ENCODE measurements at regions not wholly inside any gene's neighbourhood (a gene's known extent, or its start where the extent isn't known, plus 50 kb on each side); places are given as distances from the start of the nearest gene placed in this dataset.

DNA sequence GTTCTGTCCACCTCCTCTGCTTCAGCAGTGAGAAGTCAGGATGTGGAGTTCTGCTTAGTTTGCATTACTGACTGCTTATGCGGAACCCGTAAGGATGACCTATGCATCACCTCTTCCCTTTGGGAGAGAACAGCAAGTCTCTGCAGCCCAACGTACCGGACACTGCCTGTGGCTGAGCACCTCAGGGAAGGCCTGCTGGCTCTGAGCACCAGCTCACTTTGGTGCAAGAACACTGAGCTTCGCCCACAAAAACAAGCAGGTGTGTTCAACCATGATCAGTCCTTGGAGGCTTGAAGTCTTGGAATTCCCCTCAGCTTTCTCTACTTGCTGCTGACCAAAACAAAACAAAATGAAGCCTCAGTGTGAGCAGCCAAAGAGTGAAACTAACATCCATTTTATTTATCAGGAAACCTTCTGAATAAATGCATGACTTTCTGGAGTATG is 52.7 kb upstream of the NCK2 start:
- TF ChIP-seq ZIC2 (tag by site-specific recombination; IDR thresholded peaks at IDR 0.05), result no peak
- TF ChIP-seq, protein P1, sequence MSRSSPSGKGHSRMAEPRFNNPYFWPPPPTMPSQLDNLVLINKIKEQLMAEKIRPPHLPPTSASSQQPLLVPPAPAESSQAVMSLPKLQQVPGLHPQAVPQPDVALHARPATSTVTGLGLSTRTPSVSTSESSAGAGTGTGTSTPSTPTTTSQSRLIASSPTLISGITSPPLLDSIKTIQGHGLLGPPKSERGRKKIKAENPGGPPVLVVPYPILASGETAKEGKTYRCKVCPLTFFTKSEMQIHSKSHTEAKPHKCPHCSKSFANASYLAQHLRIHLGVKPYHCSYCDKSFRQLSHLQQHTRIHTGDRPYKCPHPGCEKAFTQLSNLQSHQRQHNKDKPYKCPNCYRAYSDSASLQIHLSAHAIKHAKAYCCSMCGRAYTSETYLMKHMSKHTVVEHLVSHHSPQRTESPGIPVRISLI (tag by site-specific recombination; IDR thresholded peaks at IDR 0.05), result no peak
- TF ChIP-seq ZNF830 (tag by site-specific recombination; IDR thresholded peaks at IDR 0.05; ENCODE audit: low read depth), result no peak
- TF ChIP-seq ZNF768 (tag by site-specific recombination; IDR thresholded peaks at IDR 0.05), result no peak
- no peak for TF ChIP-seq YY1 (tag by site-specific recombination; IDR thresholded peaks at IDR 0.05)
- TF ChIP-seq ZNF561 (tag by site-specific recombination; IDR thresholded peaks at IDR 0.05; ENCODE audit: borderline replicate concordance), result no peak
- TF ChIP-seq, protein P2, sequence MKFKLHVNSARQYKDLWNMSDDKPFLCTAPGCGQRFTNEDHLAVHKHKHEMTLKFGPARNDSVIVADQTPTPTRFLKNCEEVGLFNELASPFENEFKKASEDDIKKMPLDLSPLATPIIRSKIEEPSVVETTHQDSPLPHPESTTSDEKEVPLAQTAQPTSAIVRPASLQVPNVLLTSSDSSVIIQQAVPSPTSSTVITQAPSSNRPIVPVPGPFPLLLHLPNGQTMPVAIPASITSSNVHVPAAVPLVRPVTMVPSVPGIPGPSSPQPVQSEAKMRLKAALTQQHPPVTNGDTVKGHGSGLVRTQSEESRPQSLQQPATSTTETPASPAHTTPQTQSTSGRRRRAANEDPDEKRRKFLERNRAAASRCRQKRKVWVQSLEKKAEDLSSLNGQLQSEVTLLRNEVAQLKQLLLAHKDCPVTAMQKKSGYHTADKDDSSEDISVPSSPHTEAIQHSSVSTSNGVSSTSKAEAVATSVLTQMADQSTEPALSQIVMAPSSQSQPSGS (tag by site-specific recombination; IDR thresholded peaks at IDR 0.05; ENCODE audit: low read depth), result no peak
- TF ChIP-seq, protein P3, sequence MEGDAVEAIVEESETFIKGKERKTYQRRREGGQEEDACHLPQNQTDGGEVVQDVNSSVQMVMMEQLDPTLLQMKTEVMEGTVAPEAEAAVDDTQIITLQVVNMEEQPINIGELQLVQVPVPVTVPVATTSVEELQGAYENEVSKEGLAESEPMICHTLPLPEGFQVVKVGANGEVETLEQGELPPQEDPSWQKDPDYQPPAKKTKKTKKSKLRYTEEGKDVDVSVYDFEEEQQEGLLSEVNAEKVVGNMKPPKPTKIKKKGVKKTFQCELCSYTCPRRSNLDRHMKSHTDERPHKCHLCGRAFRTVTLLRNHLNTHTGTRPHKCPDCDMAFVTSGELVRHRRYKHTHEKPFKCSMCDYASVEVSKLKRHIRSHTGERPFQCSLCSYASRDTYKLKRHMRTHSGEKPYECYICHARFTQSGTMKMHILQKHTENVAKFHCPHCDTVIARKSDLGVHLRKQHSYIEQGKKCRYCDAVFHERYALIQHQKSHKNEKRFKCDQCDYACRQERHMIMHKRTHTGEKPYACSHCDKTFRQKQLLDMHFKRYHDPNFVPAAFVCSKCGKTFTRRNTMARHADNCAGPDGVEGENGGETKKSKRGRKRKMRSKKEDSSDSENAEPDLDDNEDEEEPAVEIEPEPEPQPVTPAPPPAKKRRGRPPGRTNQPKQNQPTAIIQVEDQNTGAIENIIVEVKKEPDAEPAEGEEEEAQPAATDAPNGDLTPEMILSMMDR (tag by site-specific recombination; IDR thresholded peaks at IDR 0.05), result no peak
- TF ChIP-seq ZNF558 (tag by site-specific recombination; IDR thresholded peaks at IDR 0.05), result no peak
- TF ChIP-seq ZNF138 (tag by site-specific recombination; IDR thresholded peaks at IDR 0.05; ENCODE audit: borderline replicate concordance), result no peak
- no peak for TF ChIP-seq ZBTB7A (tag by site-specific recombination; IDR thresholded peaks at IDR 0.05; ENCODE audit: low read depth)
- TF ChIP-seq ZFP37 (tag by site-specific recombination; IDR thresholded peaks at IDR 0.05), result no peak
- TF ChIP-seq ZNF146 (tag by site-specific recombination; IDR thresholded peaks at IDR 0.05), result no peak
